ENCODE measurements at regions not wholly inside any gene's neighbourhood (a gene's known extent, or its start where the extent isn't known, plus 50 kb on each side); places are given as distances from the start of the nearest gene placed in this dataset.
"Not testable (repeated sequence)": the region's sequence is repeated elsewhere in the genome, so short reads cannot be mapped to it uniquely, and the experiment has no call there.

DNA sequence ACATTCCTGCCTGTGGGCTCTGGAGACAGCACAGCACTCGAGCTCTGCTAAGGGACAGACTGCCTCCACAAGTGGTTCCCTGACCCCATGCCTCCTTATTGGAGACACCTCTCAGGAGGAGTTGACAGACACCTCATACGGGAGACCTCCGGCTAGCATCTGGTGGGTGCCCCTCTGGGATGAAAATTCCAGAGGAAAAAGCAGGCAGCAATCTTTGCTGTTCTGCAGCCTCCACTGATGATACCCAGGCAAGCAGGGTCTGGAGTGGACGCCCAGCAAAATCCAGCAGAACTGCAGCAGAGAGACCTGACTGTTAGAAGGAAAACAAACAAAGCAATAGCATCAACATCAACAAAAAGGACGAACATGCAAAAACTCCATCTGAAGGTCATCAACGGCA, 639.4 kb downstream of the SLC16A7 start:
- TF ChIP-seq EZH2 (IDR thresholded peaks at IDR 0.05; ENCODE audit: low read length, missing control alignments), result no peak
- TF ChIP-seq, protein P1, sequence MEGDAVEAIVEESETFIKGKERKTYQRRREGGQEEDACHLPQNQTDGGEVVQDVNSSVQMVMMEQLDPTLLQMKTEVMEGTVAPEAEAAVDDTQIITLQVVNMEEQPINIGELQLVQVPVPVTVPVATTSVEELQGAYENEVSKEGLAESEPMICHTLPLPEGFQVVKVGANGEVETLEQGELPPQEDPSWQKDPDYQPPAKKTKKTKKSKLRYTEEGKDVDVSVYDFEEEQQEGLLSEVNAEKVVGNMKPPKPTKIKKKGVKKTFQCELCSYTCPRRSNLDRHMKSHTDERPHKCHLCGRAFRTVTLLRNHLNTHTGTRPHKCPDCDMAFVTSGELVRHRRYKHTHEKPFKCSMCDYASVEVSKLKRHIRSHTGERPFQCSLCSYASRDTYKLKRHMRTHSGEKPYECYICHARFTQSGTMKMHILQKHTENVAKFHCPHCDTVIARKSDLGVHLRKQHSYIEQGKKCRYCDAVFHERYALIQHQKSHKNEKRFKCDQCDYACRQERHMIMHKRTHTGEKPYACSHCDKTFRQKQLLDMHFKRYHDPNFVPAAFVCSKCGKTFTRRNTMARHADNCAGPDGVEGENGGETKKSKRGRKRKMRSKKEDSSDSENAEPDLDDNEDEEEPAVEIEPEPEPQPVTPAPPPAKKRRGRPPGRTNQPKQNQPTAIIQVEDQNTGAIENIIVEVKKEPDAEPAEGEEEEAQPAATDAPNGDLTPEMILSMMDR (conservative IDR thresholded peaks at IDR 0.05 in 1 of 2, IDR thresholded peaks at IDR 0.05 in 1 of 2; ENCODE audit: low read depth in 1 of 2, low read length in 2 of 2), result no peak
- no peaks in the 10 kb centered on the region for H3K4me1 ChIP-seq (ENCODE audit: control insufficient read depth, extremely low read depth, insufficient read depth, low read length)
- H2AFZ ChIP-seq (ENCODE audit: low read length), result no peak overlapping the region
- H3K79me2 ChIP-seq (ENCODE audit: control insufficient read depth, insufficient read depth, low read length), result no peaks in the 10 kb centered on the region
- no peak overlapping the region for H3K27ac ChIP-seq (ENCODE audit: insufficient read depth, low read length)
- H3K4me3 ChIP-seq (replicated peaks in 1 of 4; ENCODE audit: control extremely low read depth in 1 of 4, insufficient read depth in 1 of 4, low read depth in 3 of 4, low read length in 4 of 4), result no peak overlapping the region
- no peak overlapping the region for H3K4me2 ChIP-seq (ENCODE audit: extremely low read depth, insufficient read depth, low read length)
- no peak overlapping the region for H3K9ac ChIP-seq (ENCODE audit: insufficient read depth, low read length)
- no peaks in the 10 kb centered on the region for H4K20me1 ChIP-seq (ENCODE audit: control insufficient read depth, extremely low read depth, insufficient read depth, low read length)
- H3K36me3 ChIP-seq (ENCODE audit: control insufficient read depth, insufficient read depth, low read length), result no peaks in the 10 kb centered on the region
- no peaks in the 10 kb centered on the region for H3K27me3 ChIP-seq (ENCODE audit: control insufficient read depth, insufficient read depth, low read length)
- no peaks in the 10 kb centered on the region for H3K9me3 ChIP-seq (ENCODE audit: control insufficient read depth, insufficient read depth, low read depth, low read length)
- DNase-seq (ENCODE audit: low read depth in 2 of 2), result no peak

DNA sequence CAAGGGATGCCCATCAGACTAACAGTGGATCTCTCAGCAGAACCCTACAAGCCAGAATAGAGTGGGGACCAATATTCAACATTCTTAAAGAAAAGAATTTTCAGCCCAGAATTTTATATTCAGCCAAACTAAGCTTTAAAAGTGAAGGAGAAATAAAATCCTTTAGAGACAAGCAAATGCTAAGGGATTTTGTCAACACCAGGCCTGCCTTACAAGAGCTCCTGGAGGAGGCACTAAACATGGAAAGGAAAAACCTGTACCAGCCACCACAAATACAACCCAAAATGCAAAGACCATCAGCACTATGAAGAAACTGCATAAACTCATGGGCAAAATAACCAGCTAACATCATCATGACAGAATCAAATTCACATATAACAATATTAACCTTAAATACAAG, 640.6 kb downstream of the SLC16A7 start:
- not testable (repeated sequence) for H3K9me3 ChIP-seq (ENCODE audit: control insufficient read depth, insufficient read depth, low read depth, low read length); H3K27ac ChIP-seq (ENCODE audit: insufficient read depth, low read length); H3K79me2 ChIP-seq (ENCODE audit: control insufficient read depth, insufficient read depth, low read length); H4K20me1 ChIP-seq (ENCODE audit: control insufficient read depth, extremely low read depth, insufficient read depth, low read length); H3K4me2 ChIP-seq (ENCODE audit: extremely low read depth, insufficient read depth, low read length); H3K4me1 ChIP-seq (ENCODE audit: control insufficient read depth, extremely low read depth, insufficient read depth, low read length); H3K4me3 ChIP-seq (replicated peaks in 1 of 4; ENCODE audit: control extremely low read depth in 1 of 4, insufficient read depth in 1 of 4, low read depth in 3 of 4, low read length in 4 of 4); DNase-seq (ENCODE audit: low read depth in 2 of 2); H2AFZ ChIP-seq (ENCODE audit: low read length); H3K27me3 ChIP-seq (ENCODE audit: control insufficient read depth, insufficient read depth, low read length); H3K9ac ChIP-seq (ENCODE audit: insufficient read depth, low read length); H3K36me3 ChIP-seq (ENCODE audit: control insufficient read depth, insufficient read depth, low read length)

DNA sequence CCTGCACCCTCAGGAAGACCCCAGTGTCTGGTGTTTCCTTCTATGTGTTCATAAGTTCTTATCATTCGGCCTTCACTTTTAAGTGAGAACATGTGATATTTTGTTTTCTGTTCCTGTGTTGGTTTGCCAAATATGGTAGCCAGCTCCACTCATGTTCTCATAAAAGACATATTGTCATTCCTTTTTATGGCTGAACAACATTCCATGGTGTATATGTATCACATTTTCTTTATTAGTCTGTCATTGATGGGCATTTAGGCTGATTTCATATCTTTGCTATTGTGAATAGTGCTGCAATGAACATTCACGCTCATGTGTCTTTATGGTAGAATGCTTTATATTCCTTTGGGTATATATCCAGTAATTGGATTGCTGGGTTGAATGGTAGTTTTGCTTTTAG, 645.1 kb downstream of the SLC16A7 start:
- no peaks in the 10 kb centered on the region for H4K20me1 ChIP-seq (ENCODE audit: control insufficient read depth, extremely low read depth, insufficient read depth, low read length)
- no peaks in the 10 kb centered on the region for H3K27me3 ChIP-seq (ENCODE audit: control insufficient read depth, insufficient read depth, low read length)
- H3K4me2 ChIP-seq (ENCODE audit: extremely low read depth, insufficient read depth, low read length), result no peak overlapping the region
- TF ChIP-seq, protein P1 (conservative IDR thresholded peaks at IDR 0.05 in 1 of 2, IDR thresholded peaks at IDR 0.05 in 1 of 2; ENCODE audit: low read depth in 1 of 2, low read length in 2 of 2), result no peak
- H2AFZ ChIP-seq (ENCODE audit: low read length), result no peak overlapping the region
- no peak for DNase-seq (ENCODE audit: low read depth in 2 of 2)
- H3K27ac ChIP-seq (ENCODE audit: insufficient read depth, low read length), result no peak overlapping the region
- no peak overlapping the region for H3K9ac ChIP-seq (ENCODE audit: insufficient read depth, low read length)
- no peaks in the 10 kb centered on the region for H3K9me3 ChIP-seq (ENCODE audit: control insufficient read depth, insufficient read depth, low read depth, low read length)
- no peak overlapping the region for H3K4me3 ChIP-seq (replicated peaks in 1 of 4; ENCODE audit: control extremely low read depth in 1 of 4, insufficient read depth in 1 of 4, low read depth in 3 of 4, low read length in 4 of 4)
- no peaks in the 10 kb centered on the region for H3K79me2 ChIP-seq (ENCODE audit: control insufficient read depth, insufficient read depth, low read length)
- no peaks in the 10 kb centered on the region for H3K4me1 ChIP-seq (ENCODE audit: control insufficient read depth, extremely low read depth, insufficient read depth, low read length)
- H3K36me3 ChIP-seq (ENCODE audit: control insufficient read depth, insufficient read depth, low read length), result no peaks in the 10 kb centered on the region

DNA sequence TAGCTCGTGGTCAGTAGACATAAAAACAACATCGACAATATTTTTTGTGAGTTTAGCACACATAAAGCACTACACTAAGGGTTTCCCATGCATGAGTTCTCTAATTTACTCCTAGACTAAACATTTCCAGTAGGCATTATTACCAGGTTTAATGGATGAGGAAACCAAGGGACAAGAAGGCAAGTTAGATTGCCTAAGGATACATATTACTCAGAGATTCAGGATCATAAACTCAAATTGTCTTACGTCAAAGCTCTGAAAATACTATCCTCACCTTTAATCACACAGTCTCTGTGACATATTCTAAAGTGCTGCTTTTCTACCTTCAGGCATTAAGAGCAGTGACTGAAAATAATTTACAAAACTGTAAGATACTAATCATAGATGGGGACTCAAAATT, 655.3 kb downstream of the SLC16A7 start:
- H3K4me3 ChIP-seq (replicated peaks in 1 of 4; ENCODE audit: control extremely low read depth in 1 of 4, insufficient read depth in 1 of 4, low read depth in 3 of 4, low read length in 4 of 4), result no peak overlapping the region
- H3K4me2 ChIP-seq (ENCODE audit: extremely low read depth, insufficient read depth, low read length), result no peak overlapping the region
- H3K36me3 ChIP-seq (ENCODE audit: control insufficient read depth, insufficient read depth, low read length), result no peaks in the 10 kb centered on the region
- no peaks in the 10 kb centered on the region for H3K4me1 ChIP-seq (ENCODE audit: control insufficient read depth, extremely low read depth, insufficient read depth, low read length)
- no peaks in the 10 kb centered on the region for H3K27me3 ChIP-seq (ENCODE audit: control insufficient read depth, insufficient read depth, low read length)
- H4K20me1 ChIP-seq (ENCODE audit: control insufficient read depth, extremely low read depth, insufficient read depth, low read length), result no peaks in the 10 kb centered on the region
- no peaks in the 10 kb centered on the region for H3K79me2 ChIP-seq (ENCODE audit: control insufficient read depth, insufficient read depth, low read length)
- TF ChIP-seq EZH2 (IDR thresholded peaks at IDR 0.05; ENCODE audit: low read length, missing control alignments), result no peak
- TF ChIP-seq, protein P1 (conservative IDR thresholded peaks at IDR 0.05 in 1 of 2, IDR thresholded peaks at IDR 0.05 in 1 of 2; ENCODE audit: low read depth in 1 of 2, low read length in 2 of 2), result no peak
- H2AFZ ChIP-seq (ENCODE audit: low read length), result no peak overlapping the region
- H3K9me3 ChIP-seq (ENCODE audit: control insufficient read depth, insufficient read depth, low read depth, low read length), result no peaks in the 10 kb centered on the region
- H3K9ac ChIP-seq (ENCODE audit: insufficient read depth, low read length), result no peak overlapping the region
- no peak overlapping the region for H3K27ac ChIP-seq (ENCODE audit: insufficient read depth, low read length)
- DNase-seq (ENCODE audit: low read depth in 2 of 2), result no peak

Data from fibroblast of lung (primary cell).